ENCODE measurements at regions not wholly inside any gene's neighbourhood (a gene's known extent, or its start where the extent isn't known, plus 50 kb on each side); places are given as distances from the start of the nearest gene placed in this dataset.
A peak's percentile ranks its signal among the peaks of the same experiment; 100 is the strongest.

DNA sequence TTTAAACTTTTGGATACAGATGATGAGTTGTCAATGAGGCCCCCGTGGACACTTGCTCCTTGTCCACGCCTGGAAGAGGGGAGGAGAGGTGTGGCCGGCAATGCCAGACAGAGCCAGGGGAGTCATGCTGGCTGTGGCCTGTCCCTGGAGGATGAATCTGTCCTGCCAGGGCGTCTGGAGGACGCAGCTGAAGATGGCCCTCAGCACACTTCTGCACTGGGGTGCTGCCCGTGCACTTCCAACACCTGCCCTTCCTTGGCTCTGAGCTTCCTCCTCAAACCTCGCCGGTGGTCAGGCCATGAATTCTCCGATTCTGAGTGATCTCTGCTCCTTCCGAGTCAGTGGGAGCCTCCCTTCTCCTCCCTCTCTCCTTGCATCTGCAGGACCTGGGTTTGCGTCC, 56.4 kb downstream of the KCNF1 start:
- H3K27me3 ChIP-seq (ENCODE audit: control insufficient read depth, insufficient read depth, low read length) = no peaks in the 10 kb centered on the region
- peaks cover 20% of the 10 kb centered on the region; the same call in 1 of the 2 replicates for H3K9me1 ChIP-seq (ENCODE audit: insufficient read depth, low read length)
- no peak overlapping the region for H3K4me2 ChIP-seq (ENCODE audit: low read depth, low read length)
- H3K79me1 ChIP-seq (ENCODE audit: low read depth in 1 of 2, low read length in 2 of 2) = no peaks in the 10 kb centered on the region
- no peak overlapping the region for H3K56ac ChIP-seq (ENCODE audit: extremely low read depth, insufficient read depth, low read length)
- 92% methylated on average over 9 of the region's 11 CpGs; no CpG with 5 or more reads in 1 of the 2 experiments for WGBS, 2 experiments (ENCODE audit: extremely low coverage in 2 of 2, insufficient read length in 1 of 2)
- intact Hi-C loops (cut with micrococcal nuclease) (no loop called here), dilution Hi-C loops (cut with HindIII; ENCODE audit: low sequenced_read_pairs, unreplicated experiment) (no loop called here), in situ Hi-C loops (cut with MboI; ENCODE audit: low sequenced_read_pairs) (no loop called here)
- no peak overlapping the region for H3K4me3 ChIP-seq (ENCODE audit: insufficient read depth, low read depth, low read length)
- TF ChIP-seq SMC3 (IDR thresholded peaks at IDR 0.05; ENCODE audit: low read depth, low read length) = no peak
- TF ChIP-seq NFE2L2 (IDR thresholded peaks at IDR 0.05; ENCODE audit: low read depth, low read length) = no peak
- no peak for TF ChIP-seq BHLHE40 (IDR thresholded peaks at IDR 0.05; ENCODE audit: low read depth, low read length)
- TF ChIP-seq RAD21 (IDR thresholded peaks at IDR 0.05; ENCODE audit: low read length) = no peak
- no peak for TF ChIP-seq USF2 (IDR thresholded peaks at IDR 0.05; ENCODE audit: low read depth, low read length)
- TF ChIP-seq MAFK (IDR thresholded peaks at IDR 0.05; ENCODE audit: low read depth, low read length) = no peak
- TF ChIP-seq, protein P1, sequence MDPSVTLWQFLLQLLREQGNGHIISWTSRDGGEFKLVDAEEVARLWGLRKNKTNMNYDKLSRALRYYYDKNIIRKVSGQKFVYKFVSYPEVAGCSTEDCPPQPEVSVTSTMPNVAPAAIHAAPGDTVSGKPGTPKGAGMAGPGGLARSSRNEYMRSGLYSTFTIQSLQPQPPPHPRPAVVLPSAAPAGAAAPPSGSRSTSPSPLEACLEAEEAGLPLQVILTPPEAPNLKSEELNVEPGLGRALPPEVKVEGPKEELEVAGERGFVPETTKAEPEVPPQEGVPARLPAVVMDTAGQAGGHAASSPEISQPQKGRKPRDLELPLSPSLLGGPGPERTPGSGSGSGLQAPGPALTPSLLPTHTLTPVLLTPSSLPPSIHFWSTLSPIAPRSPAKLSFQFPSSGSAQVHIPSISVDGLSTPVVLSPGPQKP (IDR thresholded peaks at IDR 0.05; ENCODE audit: borderline replicate concordance, low read depth, low read length) = no peak
- no peak for TF ChIP-seq RFX5 (IDR thresholded peaks at IDR 0.05; ENCODE audit: low read depth, low read length)
- no peak for TF ChIP-seq RCOR1 (IDR thresholded peaks at IDR 0.05; ENCODE audit: insufficient replicate concordance, low read length)
- no peak for TF ChIP-seq CTCF (conservative IDR thresholded peaks at IDR 0.05; ENCODE audit: low read depth, low read length)
- TF ChIP-seq MXI1 (IDR thresholded peaks at IDR 0.05; ENCODE audit: borderline replicate concordance, low read depth, low read length) = no peak
- TF ChIP-seq FOS (IDR thresholded peaks at IDR 0.05; ENCODE audit: low read depth, low read length) = no peak
- no peak for TF ChIP-seq CHD1 (IDR thresholded peaks at IDR 0.05; ENCODE audit: low read depth, low read length)
- no peak for TF ChIP-seq CEBPB (IDR thresholded peaks at IDR 0.05; ENCODE audit: low read depth, low read length)
- TF ChIP-seq MAZ (IDR thresholded peaks at IDR 0.05; ENCODE audit: borderline replicate concordance, low read depth, low read length) = no peak
- H3K9me3 ChIP-seq (ENCODE audit: control insufficient read depth, insufficient read depth, low read length) = no peaks in the 10 kb centered on the region
- no TSS peak for BruUV-seq (replicated peaks)
- H2AFZ ChIP-seq (replicated peaks; ENCODE audit: low read length, poor library complexity) = no peak overlapping the region
- no peak overlapping the region for H2BK5ac ChIP-seq (ENCODE audit: low read depth, low read length, poor library complexity, severe bottlenecking)
- H3K27ac ChIP-seq (ENCODE audit: insufficient read depth, low read length) = no peak overlapping the region
- H4K5ac ChIP-seq (ENCODE audit: low read depth, low read length) = no peak overlapping the region
- H4K91ac ChIP-seq (ENCODE audit: insufficient read depth, low read depth, low read length) = no peak overlapping the region
- H3K36me3 ChIP-seq (ENCODE audit: control insufficient read depth, insufficient read depth, low read length) = no peaks in the 10 kb centered on the region
- H2BK120ac ChIP-seq (ENCODE audit: low read depth, low read length) = no peak overlapping the region
- ChIA-PET POLR2A (ENCODE audit: unreplicated experiment) (no interaction called here), CTCF (no interaction called here)
- no peak for DNase-seq
- no peak overlapping the region for H3K9ac ChIP-seq (ENCODE audit: low read depth, low read length)
- no peak overlapping the region for H2BK20ac ChIP-seq (ENCODE audit: low read depth, low read length)
- H4K20me1 ChIP-seq (ENCODE audit: insufficient read depth, low read length) = no peaks in the 10 kb centered on the region
- no peak overlapping the region for H3K18ac ChIP-seq (ENCODE audit: low read depth, low read length)
- H2AK9ac ChIP-seq (replicated peaks; ENCODE audit: low read depth, low read length, poor library complexity) = no peak overlapping the region
- peaks cover 14% of the 10 kb centered on the region for H3K4me1 ChIP-seq (ENCODE audit: control insufficient read depth, insufficient read depth, low read length)
- no peak overlapping the region for H3K14ac ChIP-seq (replicated peaks; ENCODE audit: low read depth, low read length)
- no peak overlapping the region for H4K8ac ChIP-seq (ENCODE audit: low read depth in 2 of 2, low read length in 2 of 2)
- H3K23ac ChIP-seq (ENCODE audit: low read depth, low read length) = no peak overlapping the region
- no peak overlapping the region for H3K4ac ChIP-seq (ENCODE audit: low read depth, low read length)
- no peak overlapping the region; the same call in 2 of the 3 replicates for H2BK15ac ChIP-seq (ENCODE audit: low read depth, low read length)
- ATAC-seq (ENCODE audit: low read depth) = no peak
- H2AK5ac ChIP-seq (ENCODE audit: low read depth, low read length) = 0 out of 2 replicates have a peak overlapping the region, but pooled peaks have one; percentile 26
